A549 (cell line): ENCODE measurements at regions not wholly inside any gene's neighbourhood (a gene's known extent, or its start where the extent isn't known, plus 50 kb on each side); places are given as distances from the start of the nearest gene placed in this dataset.

Experiments
- ATAC-seq, 2 experiments: fragments of 200-7000 bp in 1 of 2; fragments of >200 bp in 1 of 2; cut with Nextera tagmentation in 1 of 2; cut with Tn5 transposase in 1 of 2; 3 replicates each; pipeline versions ENCODE4 v1.8.0 to v1.9.1; 2018 to 2020; ENCODE audit warnings: mild to moderate bottlenecking in 1 of 2, moderate library complexity in 1 of 2
- CTCF ChIA-PET: fragments of 300-600 bp; sonication (Branson Sonifier 250); formaldehyde crosslinking; extraction: SDS; loops from one replicate; lab custom pipeline; 2021; ENCODE audit warnings: antibody characterized with exemption, inconsistent platforms; lab: Yijun Ruan, JAX
- POLR2A ChIA-PET: fragments of 350-600 bp; formaldehyde crosslinking; extraction: SDS; loops from one replicate; lab custom pipeline; 2021; ENCODE audit warnings: antibody characterized with exemption, inconsistent platforms; lab: Yijun Ruan, JAX
- DNase-seq, 2 experiments: peaks; one replicate each; pipeline versions ENCODE4 v3.0.0 to v3.0.0-alpha.2; 2011 to 2016; ENCODE audit warnings: low read depth in 1 of 2, low spot score in 1 of 2
- FAIRE-seq: peaks from 2 replicates; lab custom pipeline; 2011; peaks lifted over from hg19 to GRCh38; lab: Jason Lieb, UNC
- H3K27ac ChIP-seq, 2 experiments: fragments of >200 bp; sonication (Bioruptor Twin); formaldehyde crosslinking; 3 replicates each; pipeline ENCODE4 v1.5.1; 2016 to 2017
- H3K4me1 ChIP-seq: fragments of >200 bp; sonication (Bioruptor Twin); formaldehyde crosslinking; 3 replicates; pipeline ENCODE4 v1.6.1; 2016
- H3K4me2 ChIP-seq: fragments of >200 bp; sonication (Bioruptor Twin); formaldehyde crosslinking; 3 replicates; pipeline ENCODE4 v1.6.1; 2016
- H3K4me3 ChIP-seq: fragments of >200 bp; sonication (Bioruptor Twin); formaldehyde crosslinking; 3 replicates; pipeline ENCODE4 v1.5.1; 2016
- H3K9me3 ChIP-seq: fragments of >200 bp; sonication (Bioruptor Twin); formaldehyde crosslinking; 3 replicates; pipeline ENCODE4 v1.6.1; 2016
- BHLHE40 ChIP-seq: IDR thresholded peaks from 2 replicates; pipeline ENCODE4 v1.6.1; 2012; ENCODE audit warnings: low read depth, low read length, inconsistent platforms
- ESRRA ChIP-seq: fragments of 150-350 bp; IDR thresholded peaks from 2 replicates; pipeline ENCODE4 v1.6.1; 2014; ENCODE audit warnings: mild to moderate bottlenecking, low read length, borderline replicate concordance
- HEYL ChIP-seq: fragments of 250-450 bp; sonication (Bioruptor Pico); IDR thresholded peaks from 2 replicates; pipeline ENCODE4 v1.8.0; 2021; ENCODE audit warnings: mild to moderate bottlenecking, moderate library complexity
- HOXA7 ChIP-seq: fragments of 250-450 bp; sonication (Bioruptor Pico); IDR thresholded peaks from 2 replicates; pipeline ENCODE4 v1.5.0; 2020; ENCODE audit warnings: mild to moderate bottlenecking, moderate library complexity
- MAFK ChIP-seq: fragments of 450-650 bp; IDR thresholded peaks from 2 replicates; pipeline ENCODE4 v1.6.1; 2014; ENCODE audit not compliant: partially characterized antibody
- MAZ ChIP-seq: fragments of 150-350 bp; IDR thresholded peaks from 2 replicates; pipeline ENCODE4 v1.6.1; 2014; ENCODE audit warnings: antibody characterized with exemption, low read depth, low read length, borderline replicate concordance
- NR3C1 ChIP-seq: fragments of >200 bp; sonication (Bioruptor Twin); formaldehyde crosslinking; IDR thresholded peaks from 3 replicates; pipeline ENCODE4 v1.6.1; 2017
- POLR2AphosphoS2 ChIP-seq: conservative IDR thresholded peaks from 2 replicates; pipeline ENCODE4 v1.6.1; 2012; ENCODE audit warnings: low read length, improper control_type of control experiment, inconsistent platforms
- RAD21 ChIP-seq, 2 experiments: fragments of >200 bp in 1 of 2; sonication (Bioruptor Twin) in 1 of 2; formaldehyde crosslinking in 1 of 2; IDR thresholded peaks in 1 of 2; conservative IDR thresholded peaks in 1 of 2; 2 replicates in 1 of 2; 3 replicates in 1 of 2; pipeline ENCODE4 v1.6.1; 2012 to 2018; ENCODE audit warnings: inconsistent platforms in 1 of 2
- RFX5 ChIP-seq: fragments of 450-650 bp; IDR thresholded peaks from 2 replicates; pipeline ENCODE4 v1.7.1; 2014; ENCODE audit warnings: antibody characterized with exemption, mild to moderate bottlenecking, moderate library complexity
- SMC3 ChIP-seq: fragments of >200 bp; sonication (Bioruptor Twin); formaldehyde crosslinking; IDR thresholded peaks from 3 replicates; pipeline ENCODE4 v1.6.1; 2018; ENCODE audit warnings: inconsistent platforms
- ZNF302 ChIP-seq: fragments of 250-450 bp; sonication (Bioruptor Pico); IDR thresholded peaks from 2 replicates; pipeline ENCODE4 v1.9.0; 2021; ENCODE audit warnings: inconsistent platforms, mild to moderate bottlenecking, moderate library complexity
- WGBS: methylation state at CpG from one replicate; pipeline ENCODE4 v1.1.6; 2017; ENCODE audit errors: missing lambda C conversion rate; 5-methylcytosine and 5-hydroxymethylcytosine counted together
- TF ChIP-seq, protein P1 (sequence below): IDR thresholded peaks from 2 replicates; pipeline ENCODE4 v1.6.1; 2012; ENCODE audit warnings: low read depth, borderline replicate concordance
- TF ChIP-seq, protein P2 (sequence below): fragments of >200 bp; sonication (Bioruptor Twin); formaldehyde crosslinking; IDR thresholded peaks from 3 replicates; pipeline ENCODE4 v1.6.1; 2016
- TF ChIP-seq, protein P3 (sequence below): IDR thresholded peaks from 2 replicates; pipeline ENCODE4 v1.6.1; 2012
- TF ChIP-seq, protein P4 (sequence below): fragments of >200 bp; sonication (Bioruptor Twin); formaldehyde crosslinking; IDR thresholded peaks from 3 replicates; pipeline ENCODE4 v1.5.1; 2016

DNA sequence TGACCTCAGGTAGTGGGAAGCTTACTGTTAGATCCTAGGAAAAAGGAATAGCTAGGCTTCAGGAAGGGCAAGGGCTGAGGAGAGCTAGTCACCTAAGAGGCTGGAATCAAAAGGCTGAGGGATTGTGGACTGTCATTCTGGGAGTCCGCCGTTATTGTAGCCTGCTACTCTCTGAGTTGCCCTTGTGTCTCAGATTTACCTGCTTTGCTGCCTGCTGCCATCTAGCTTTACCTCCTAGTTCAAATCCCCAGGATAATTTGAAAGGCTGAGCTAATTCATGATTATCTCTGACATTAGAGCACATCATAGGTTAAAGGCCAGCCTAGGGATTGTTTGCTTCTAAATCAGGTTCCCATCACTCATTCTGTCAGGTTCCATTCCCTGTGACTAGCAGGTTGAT, 120.2 kb downstream of the FHIP1A start:
- H3K4me2 ChIP-seq: no peak overlapping the region
- TF ChIP-seq ESRRA: no peak
- TF ChIP-seq HOXA7 (CRISPR knock-in tag): no peak
- TF ChIP-seq MAZ: no peak
- TF ChIP-seq, protein P1, sequence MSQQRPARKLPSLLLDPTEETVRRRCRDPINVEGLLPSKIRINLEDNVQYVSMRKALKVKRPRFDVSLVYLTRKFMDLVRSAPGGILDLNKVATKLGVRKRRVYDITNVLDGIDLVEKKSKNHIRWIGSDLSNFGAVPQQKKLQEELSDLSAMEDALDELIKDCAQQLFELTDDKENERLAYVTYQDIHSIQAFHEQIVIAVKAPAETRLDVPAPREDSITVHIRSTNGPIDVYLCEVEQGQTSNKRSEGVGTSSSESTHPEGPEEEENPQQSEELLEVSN: no peak
- TF ChIP-seq, all 56 proteins: peak for 0
- ChIA-PET POLR2A (no interaction called here), CTCF (no interaction called here)
- Histone ChIP-seq H3K9me3 (no peaks in the 10 kb centered on the region), H3K27ac (no peak overlapping the region), H3K4me1 (no peaks in the 10 kb centered on the region), H3K4me3 (no peak overlapping the region)
- DNase-seq: no peak
- ATAC-seq: no peak
- no peak for FAIRE-seq
- 100% methylated on average over 2 of the region's 2 CpGs for WGBS

- no peak for ATAC-seq
- POLR2A ChIA-PET: no interaction called here
- 41% methylated on average over 2 of the region's 2 CpGs for WGBS
- DNase-seq: no peak
- no peak overlapping the region for H3K4me2 ChIP-seq
- H3K4me3 ChIP-seq: no peak overlapping the region
- H3K27ac ChIP-seq: no peak overlapping the region
- CTCF ChIA-PET: interaction anchor here (0.7 to 2.0 kb wide), 4 partner anchors 11 to 90 kb away, joined by 3 to 4 read pairs (median 4); no protein-coding TSS in a partner anchor
- FAIRE-seq: no peak
- TF ChIP-seq, protein P2, sequence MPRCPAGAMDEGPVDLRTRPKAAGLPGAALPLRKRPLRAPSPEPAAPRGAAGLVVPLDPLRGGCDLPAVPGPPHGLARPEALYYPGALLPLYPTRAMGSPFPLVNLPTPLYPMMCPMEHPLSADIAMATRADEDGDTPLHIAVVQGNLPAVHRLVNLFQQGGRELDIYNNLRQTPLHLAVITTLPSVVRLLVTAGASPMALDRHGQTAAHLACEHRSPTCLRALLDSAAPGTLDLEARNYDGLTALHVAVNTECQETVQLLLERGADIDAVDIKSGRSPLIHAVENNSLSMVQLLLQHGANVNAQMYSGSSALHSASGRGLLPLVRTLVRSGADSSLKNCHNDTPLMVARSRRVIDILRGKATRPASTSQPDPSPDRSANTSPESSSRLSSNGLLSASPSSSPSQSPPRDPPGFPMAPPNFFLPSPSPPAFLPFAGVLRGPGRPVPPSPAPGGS: no peak
- TF ChIP-seq SMC3 (no peak), POLR2AphosphoS2 (no peak), RFX5 (no peak), BHLHE40 (no peak), MAFK (no peak), HEYL (CRISPR knock-in tag) (no peak), NR3C1 (no peak), ZNF302 (CRISPR knock-in tag) (no peak)
- TF ChIP-seq, all 56 proteins: peak for 0
- Histone ChIP-seq H3K4me1 (no peaks in the 10 kb centered on the region), H3K9me3 (no peaks in the 10 kb centered on the region)
Measured at GRCh38 chr4:151530230-151530629, 121.3 kb downstream of the FHIP1A start.

DNA sequence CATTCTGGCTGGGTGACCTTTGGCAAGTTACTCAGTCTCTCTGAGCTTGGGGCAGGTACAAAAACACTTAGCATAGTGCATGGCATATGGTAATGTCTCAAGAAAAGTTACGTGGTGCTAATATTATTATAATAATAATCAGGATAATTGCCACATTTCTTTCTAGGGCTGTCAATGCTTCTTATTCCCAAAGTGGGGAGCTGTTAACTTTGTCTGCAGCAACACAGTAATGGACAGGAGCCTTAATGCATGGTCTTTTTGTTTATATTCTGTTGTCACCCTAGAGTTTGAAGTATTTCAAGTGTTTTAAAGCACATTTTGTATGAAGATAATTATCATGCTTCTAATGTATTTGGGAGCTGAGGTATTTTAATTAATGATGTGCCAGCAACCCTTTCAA, 121.8 kb downstream of the FHIP1A start:
- ATAC-seq: no peak
- CTCF ChIA-PET: interaction anchor here (0.6 to 2.0 kb wide), 5 partner anchors 10 to 90 kb away, joined by 3 to 4 read pairs (median 4); no protein-coding TSS in a partner anchor

More for the DNA sequence above, 121.8 kb downstream of the FHIP1A start:
- DNase-seq (peak in 1 of 2 experiments; percentile 4), FAIRE-seq (no peak)
- WGBS: 62% methylated on average over 1 of the region's 1 CpG
- no peaks in the 10 kb centered on the region for H3K9me3 ChIP-seq
- no peaks in the 10 kb centered on the region for H3K4me1 ChIP-seq
- H3K4me2 ChIP-seq: no peak overlapping the region
- TF ChIP-seq SMC3 (0 out of 3 replicates have a peak, but pooled peaks have one; percentile 14), RAD21 (conservative IDR thresholded peaks at IDR 0.05 in 1 of 2, IDR thresholded peaks at IDR 0.05 in 1 of 2) (peak; percentile 26 to 40; a peak in 2 of 5 replicates)
- TF ChIP-seq, protein P3, sequence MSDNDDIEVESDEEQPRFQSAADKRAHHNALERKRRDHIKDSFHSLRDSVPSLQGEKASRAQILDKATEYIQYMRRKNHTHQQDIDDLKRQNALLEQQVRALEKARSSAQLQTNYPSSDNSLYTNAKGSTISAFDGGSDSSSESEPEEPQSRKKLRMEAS: no peak
- TF ChIP-seq, protein P4, sequence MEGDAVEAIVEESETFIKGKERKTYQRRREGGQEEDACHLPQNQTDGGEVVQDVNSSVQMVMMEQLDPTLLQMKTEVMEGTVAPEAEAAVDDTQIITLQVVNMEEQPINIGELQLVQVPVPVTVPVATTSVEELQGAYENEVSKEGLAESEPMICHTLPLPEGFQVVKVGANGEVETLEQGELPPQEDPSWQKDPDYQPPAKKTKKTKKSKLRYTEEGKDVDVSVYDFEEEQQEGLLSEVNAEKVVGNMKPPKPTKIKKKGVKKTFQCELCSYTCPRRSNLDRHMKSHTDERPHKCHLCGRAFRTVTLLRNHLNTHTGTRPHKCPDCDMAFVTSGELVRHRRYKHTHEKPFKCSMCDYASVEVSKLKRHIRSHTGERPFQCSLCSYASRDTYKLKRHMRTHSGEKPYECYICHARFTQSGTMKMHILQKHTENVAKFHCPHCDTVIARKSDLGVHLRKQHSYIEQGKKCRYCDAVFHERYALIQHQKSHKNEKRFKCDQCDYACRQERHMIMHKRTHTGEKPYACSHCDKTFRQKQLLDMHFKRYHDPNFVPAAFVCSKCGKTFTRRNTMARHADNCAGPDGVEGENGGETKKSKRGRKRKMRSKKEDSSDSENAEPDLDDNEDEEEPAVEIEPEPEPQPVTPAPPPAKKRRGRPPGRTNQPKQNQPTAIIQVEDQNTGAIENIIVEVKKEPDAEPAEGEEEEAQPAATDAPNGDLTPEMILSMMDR: peak; percentile 32
- H3K27ac ChIP-seq: no peak overlapping the region
- H3K4me3 ChIP-seq: no peak overlapping the region
- POLR2A ChIA-PET: no interaction called here
